B cell (primary cell): ENCODE measurements at regions not wholly inside any gene's neighbourhood (a gene's known extent, or its start where the extent isn't known, plus 50 kb on each side); places are given as distances from the start of the nearest gene placed in this dataset.

Source experiments
- ATAC-seq: fragments of 200-7000 bp; cut with Tn5 transposase; one replicate; pipeline ENCODE4 v1.10.0; 2021; ENCODE audit warnings: low read depth, mild to moderate bottlenecking, moderate number of reproducible peaks, moderate library complexity
- CTCF ChIA-PET: fragments of 350-600 bp; sonication (Branson Sonifier 250); formaldehyde crosslinking; loops from one replicate; lab custom pipeline; 2021; ENCODE audit warnings: antibody characterized with exemption, inconsistent platforms; lab: Charles Lee
- POLR2A ChIA-PET: fragments of 350-600 bp; sonication (Branson Sonifier 250); formaldehyde crosslinking; loops from one replicate; lab custom pipeline; 2021; ENCODE audit warnings: antibody characterized with exemption; lab: Charles Lee
- DNase-seq: peaks from one replicate; pipeline ENCODE4 v3.0.0; 2013
- H2AFZ ChIP-seq: 2 replicates; pipeline ENCODE4 v1.6.1; 2012; ENCODE audit warnings: mild to moderate bottlenecking, low read depth, low read length; ENCODE audit not compliant: insufficient read depth, poor library complexity, severe bottlenecking
- H3K27ac ChIP-seq, 2 donors: 1 replicate in 1 of 2; 2 replicates in 1 of 2; pipeline ENCODE4 v1.5.1; 2012 to 2013; ENCODE audit warnings: low read length in 2 of 2, mild to moderate bottlenecking in 2 of 2, moderate library complexity in 1 of 2
- H3K27me3 ChIP-seq, 4 experiments: fragments of 200-600 bp in 1 of 4; sonication (generic) in 1 of 4; replicated peaks in 1 of 4; 1 replicate in 2 of 4; 2 replicates in 2 of 4; pipeline versions ENCODE4 v1.6.1 to v1.7.0; 2013 to 2016; ENCODE audit warnings: low read length in 3 of 4, mild to moderate bottlenecking in 2 of 4, mixed read lengths in 1 of 4, moderate library complexity in 1 of 4; ENCODE audit not compliant: insufficient read depth in 4 of 4, control insufficient read depth in 3 of 4; ENCODE audit errors: control extremely low read depth in 1 of 4
- H3K36me3 ChIP-seq, 2 experiments: replicated peaks in 1 of 2; 1 replicate in 1 of 2; 2 replicates in 1 of 2; pipeline versions ENCODE4 v1.6.1 to v1.7.1; 2013; ENCODE audit warnings: low read length in 1 of 2; ENCODE audit not compliant: insufficient read depth in 2 of 2, control insufficient read depth in 1 of 2; ENCODE audit errors: control extremely low read depth in 1 of 2, extremely low read depth in 1 of 2
- H3K4me1 ChIP-seq, 2 donors: fragments of 200-600 bp in 1 of 2; sonication (generic) in 1 of 2; 1 replicate in 1 of 2; 2 replicates in 1 of 2; pipeline versions ENCODE4 v1.5.1 to v1.6.1; 2013 to 2017; ENCODE audit warnings: low read length in 2 of 2; ENCODE audit not compliant: control insufficient read depth in 2 of 2, insufficient read depth in 2 of 2
- H3K4me2 ChIP-seq: replicated peaks from 2 replicates; pipeline ENCODE3; 2012; ENCODE audit warnings: mild to moderate bottlenecking, low read depth, low read length; ENCODE audit not compliant: poor library complexity, severe bottlenecking
- H3K4me3 ChIP-seq, 5 experiments: fragments of 200-600 bp in 1 of 5; sonication (generic) in 1 of 5; 1 replicate in 3 of 5; 2 replicates in 2 of 5; pipeline versions ENCODE4 v1.5.1 to v1.7.0; 2011 to 2016; ENCODE audit warnings: low read length in 4 of 5, mild to moderate bottlenecking in 4 of 5, low read depth in 2 of 5, control low read depth in 1 of 5, moderate library complexity in 1 of 5; ENCODE audit not compliant: insufficient read depth in 1 of 5; ENCODE audit errors: control extremely low read depth in 1 of 5, extremely low read depth in 1 of 5
- H3K79me2 ChIP-seq: fragments of 200-600 bp; sonication (generic); one replicate; pipeline ENCODE4 v1.6.0; 2016; ENCODE audit warnings: low read length; ENCODE audit not compliant: control insufficient read depth, insufficient read depth
- H3K9ac ChIP-seq: fragments of 200-600 bp; sonication (generic); 2 replicates; pipeline ENCODE4 v1.6.1; 2017; ENCODE audit warnings: mild to moderate bottlenecking, low read length, moderate library complexity
- H3K9me3 ChIP-seq, 3 donors: one replicate each; pipeline versions ENCODE4 v1.6.1 to v1.7.1; 2013; ENCODE audit warnings: low read length in 2 of 3; ENCODE audit not compliant: control insufficient read depth in 2 of 3, insufficient read depth in 1 of 3; ENCODE audit errors: control extremely low read depth in 1 of 3
- H4K20me1 ChIP-seq: 2 replicates; pipeline ENCODE4 v1.6.0; 2012; ENCODE audit warnings: mild to moderate bottlenecking, low read length; ENCODE audit not compliant: insufficient read depth, control insufficient read depth, poor library complexity, severe bottlenecking
- H3K27ac Mint-ChIP-seq: one replicate; pipeline ENCODE4 v1.8.0; 2021; ENCODE audit warnings: mixed read lengths
- H3K27me3 Mint-ChIP-seq: one replicate; pipeline ENCODE4 v1.8.0; 2021; ENCODE audit warnings: mixed read lengths
- H3K4me1 Mint-ChIP-seq: one replicate; pipeline ENCODE4 v1.8.0; 2021; ENCODE audit warnings: mixed read lengths
- H3K4me3 Mint-ChIP-seq: one replicate; pipeline ENCODE4 v1.8.0; 2021; ENCODE audit warnings: mixed read lengths
- H3K9me3 Mint-ChIP-seq: one replicate; pipeline ENCODE4 v1.8.0; 2022; ENCODE audit warnings: mixed read lengths; ENCODE audit not compliant: insufficient read depth
- CTCF ChIP-seq: fragments of 200-600 bp; IDR thresholded peaks from one replicate; pipeline ENCODE4 v1.8.0; 2022; ENCODE audit warnings: antibody characterized with exemption, mild to moderate bottlenecking
- EZH2 ChIP-seq: IDR thresholded peaks from 2 replicates; pipeline ENCODE4 v1.6.1; 2012; ENCODE audit warnings: borderline replicate concordance, low read depth, mild to moderate bottlenecking, moderate library complexity, low read length; ENCODE audit not compliant: insufficient read depth, poor library complexity, severe bottlenecking
- WGBS: methylation state at CpG from one replicate; pipeline ENCODE4 v1.1.5; 2013; ENCODE audit warnings: missing lambda C conversion rate; ENCODE audit not compliant: insufficient coverage; 5-methylcytosine and 5-hydroxymethylcytosine counted together
- intact Hi-C: fragments of 100-400 bp; cut with micrococcal nuclease; formaldehyde crosslinking; loops from one replicate; pipeline ENCODE4 v1.10.0; 2022

DNA sequence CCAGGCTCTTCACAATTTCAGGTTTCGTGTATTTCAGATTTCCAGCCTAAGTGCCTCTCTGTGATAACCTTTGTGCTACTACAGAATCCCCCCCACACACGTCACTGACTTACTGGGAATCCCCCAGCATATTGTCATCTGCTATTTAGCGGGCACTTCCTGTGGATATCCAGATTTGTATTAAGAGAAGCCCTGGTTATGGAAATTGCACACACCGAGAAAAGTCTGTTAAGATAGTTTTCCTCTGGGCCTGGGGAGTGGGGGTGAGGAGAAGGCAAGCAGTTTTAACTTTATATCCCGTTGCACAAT, 269.9 kb downstream of the MED10 start:
- Mint-ChIP-seq H3K27ac (no peak overlapping the region), H3K4me1 (no peaks in the 10 kb centered on the region), H3K9me3 (no peaks in the 10 kb centered on the region), H3K4me3 (no peak overlapping the region), H3K27me3 (no peaks in the 10 kb centered on the region)
- DNase-seq (no peak), ATAC-seq (no peak)
- H4K20me1 ChIP-seq: no peaks in the 10 kb centered on the region
- TF ChIP-seq CTCF (no peak), EZH2 (no peak)
- no peaks in the 10 kb centered on the region for H3K4me1 ChIP-seq
- H3K27ac ChIP-seq: no peak overlapping the region
- CTCF ChIA-PET: no interaction called here
- intact Hi-C loops: no loop called here
- POLR2A ChIA-PET: no interaction called here
- no peak overlapping the region for H3K4me2 ChIP-seq
- 85% methylated on average over 2 of the region's 5 CpGs for WGBS
- no peak overlapping the region for H3K4me3 ChIP-seq
- no peak overlapping the region for H2AFZ ChIP-seq
- H3K9ac ChIP-seq: no peak overlapping the region
- H3K9me3 ChIP-seq: peaks cover 0 to 5% (median 0%) of the 10 kb centered on the region in 3 donors
- H3K27me3 ChIP-seq: no peaks in the 10 kb centered on the region
- H3K36me3 ChIP-seq: no peaks in the 10 kb centered on the region
- H3K79me2 ChIP-seq: no peaks in the 10 kb centered on the region

- Mint-ChIP-seq H3K4me3 (no peak overlapping the region), H3K27me3 (no peaks in the 10 kb centered on the region), H3K4me1 (no peaks in the 10 kb centered on the region), H3K9me3 (no peaks in the 10 kb centered on the region), H3K27ac (no peak overlapping the region)
- H3K9ac ChIP-seq: no peak overlapping the region
- DNase-seq (no peak), ATAC-seq (no peak)
- no peaks in the 10 kb centered on the region for H3K4me1 ChIP-seq
- no peak overlapping the region for H2AFZ ChIP-seq
- H3K4me2 ChIP-seq: no peak overlapping the region
- TF ChIP-seq CTCF (no peak), EZH2 (no peak)
- no peak overlapping the region for H3K4me3 ChIP-seq
- ChIA-PET CTCF (no interaction called here), POLR2A (no interaction called here)
- WGBS: 67% methylated on average over 7 of the region's 13 CpGs
- intact Hi-C loops: no loop called here
- H3K36me3 ChIP-seq: no peaks in the 10 kb centered on the region
- peaks cover 0 to 5% (median 0%) of the 10 kb centered on the region in 3 donors for H3K9me3 ChIP-seq
- H3K27me3 ChIP-seq: no peaks in the 10 kb centered on the region
- H3K79me2 ChIP-seq: no peaks in the 10 kb centered on the region
- no peak overlapping the region for H3K27ac ChIP-seq
- H4K20me1 ChIP-seq: no peaks in the 10 kb centered on the region
Observed at GRCh38 chr5:6107675-6108539, 270.4 kb downstream of the MED10 start.
